NCI-H510A (cell line): ENCODE measurements at regions not wholly inside any gene's neighbourhood (a gene's known extent, or its start where the extent isn't known, plus 50 kb on each side); places are given as distances from the start of the nearest gene placed in this dataset.

Experiments used
- DNase-seq: peaks from one replicate; lab custom pipeline; 2025; lab: John Stamatoyannopoulos, UW

DNA sequence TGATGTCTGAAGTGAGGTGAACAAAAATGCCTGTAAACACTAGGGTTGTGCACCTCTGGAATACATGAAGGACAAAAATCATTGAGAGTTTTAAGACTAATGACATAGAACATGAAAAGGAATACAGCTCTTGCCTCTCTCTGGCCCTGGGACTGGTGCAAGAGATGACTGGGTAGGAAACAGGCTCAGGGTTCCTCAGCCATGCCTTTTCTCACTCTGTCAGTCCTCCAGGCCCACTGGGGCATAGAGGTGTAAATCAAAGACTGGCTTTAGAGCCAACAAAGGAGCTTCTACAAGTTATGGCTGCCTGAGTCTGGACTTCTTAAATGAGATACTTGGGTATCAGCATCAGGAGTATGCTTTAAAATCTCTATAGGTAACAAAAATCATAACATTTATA is 554.7 kb upstream of the KCNMB2 start:
- no peak for DNase-seq

DNA sequence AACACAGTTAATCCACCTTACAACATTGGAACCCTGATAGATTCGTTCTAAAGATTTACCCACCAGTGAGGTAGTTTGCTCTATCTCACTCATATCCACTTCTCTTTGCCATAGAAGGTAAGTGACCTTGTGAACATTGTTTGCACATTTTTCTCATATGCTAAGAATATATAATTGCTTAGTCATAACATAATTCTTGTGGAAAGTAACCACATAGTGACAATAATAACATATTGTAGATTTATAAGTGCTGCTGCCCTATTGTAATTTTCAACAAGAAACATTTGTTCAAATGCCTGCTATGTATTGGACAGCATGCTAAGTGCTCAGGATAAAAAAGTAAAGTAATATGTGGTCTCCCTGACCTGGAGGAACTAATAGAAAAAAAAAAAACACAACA is 554.2 kb upstream of the KCNMB2 start:
- no peak for DNase-seq

DNA sequence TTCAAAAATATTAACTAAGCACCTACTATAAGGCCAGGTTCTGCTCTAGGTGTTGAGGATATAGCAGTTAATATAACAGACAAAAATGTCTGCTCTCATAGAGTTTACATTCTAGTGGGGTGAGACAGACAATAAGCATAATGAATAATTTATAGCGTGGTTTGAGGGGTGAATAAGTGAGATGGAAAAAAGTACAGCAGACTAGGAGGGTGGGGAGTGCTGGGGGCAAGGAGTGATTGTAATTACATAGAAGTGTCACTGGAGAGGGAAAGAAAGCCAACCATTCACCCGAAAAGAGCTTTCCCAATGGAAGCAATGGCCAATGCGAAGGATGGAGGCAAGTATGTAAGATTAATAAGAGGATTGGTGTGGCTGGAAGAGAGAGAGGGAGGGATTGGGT is 552.9 kb upstream of the KCNMB2 start:
- no peak for DNase-seq

DNA sequence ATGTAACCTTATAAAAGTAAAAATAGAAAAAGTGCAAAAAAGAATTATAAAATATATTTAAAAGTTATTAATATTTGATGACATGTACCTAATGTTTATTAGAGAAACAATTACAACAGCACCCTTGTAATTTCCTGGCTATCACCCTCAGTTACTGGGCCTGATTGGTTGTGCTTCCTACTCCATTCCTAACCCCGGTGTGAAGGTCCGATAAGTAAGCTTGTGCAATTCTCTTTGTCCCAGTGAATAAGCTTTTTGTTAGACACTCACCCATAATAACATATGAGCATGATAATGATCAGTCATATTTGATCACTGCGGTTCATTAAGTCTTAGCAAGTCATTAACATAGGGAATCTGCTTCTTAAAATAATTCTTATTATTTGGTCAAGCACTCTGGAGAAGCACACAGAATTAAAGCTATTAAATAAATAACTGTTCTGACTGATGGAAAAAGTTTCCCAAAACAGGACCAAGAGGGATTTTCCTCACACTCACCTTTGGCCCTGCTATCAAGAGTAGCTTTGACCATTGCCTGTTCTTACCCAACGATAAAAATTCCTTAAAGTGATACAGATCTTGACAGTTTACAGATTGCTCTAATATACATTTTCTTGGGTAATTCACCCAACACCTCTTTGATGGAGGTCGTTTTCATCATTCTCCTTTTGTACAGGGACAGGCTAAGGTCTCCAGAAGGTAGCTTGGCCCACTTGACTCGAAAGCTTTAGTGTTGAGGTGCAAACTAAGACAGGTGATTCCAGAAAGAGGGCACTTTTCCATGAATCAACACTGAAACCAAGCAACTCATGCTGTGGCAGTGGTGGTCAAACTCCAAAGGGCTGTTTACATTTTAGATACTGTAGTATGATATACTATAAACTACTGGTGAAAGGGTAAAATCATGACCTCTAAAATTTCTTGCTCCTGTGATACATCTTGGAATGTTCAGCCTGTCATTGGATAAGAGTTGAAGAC is 543.0 kb upstream of the KCNMB2 start:
- no peak for DNase-seq

DNA sequence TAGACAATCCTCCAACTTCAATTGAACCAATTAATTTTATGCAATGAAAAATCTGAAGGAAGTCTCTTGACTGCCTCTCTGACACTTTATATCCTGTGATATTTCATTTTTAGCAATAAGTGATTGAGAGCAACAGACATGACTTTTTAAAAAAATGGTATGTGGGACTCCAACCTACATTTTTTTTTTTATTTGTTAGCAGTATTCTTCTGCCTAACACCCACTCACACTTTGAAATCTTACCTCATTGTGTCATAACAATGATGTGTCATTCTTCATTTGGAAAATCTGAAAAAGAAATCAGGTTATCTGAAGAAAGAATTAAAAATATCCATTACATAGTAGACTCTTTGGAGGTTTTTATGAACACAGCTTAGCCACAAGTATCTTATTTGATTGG is 541.3 kb upstream of the KCNMB2 start:
- DNase-seq, result no peak

DNA sequence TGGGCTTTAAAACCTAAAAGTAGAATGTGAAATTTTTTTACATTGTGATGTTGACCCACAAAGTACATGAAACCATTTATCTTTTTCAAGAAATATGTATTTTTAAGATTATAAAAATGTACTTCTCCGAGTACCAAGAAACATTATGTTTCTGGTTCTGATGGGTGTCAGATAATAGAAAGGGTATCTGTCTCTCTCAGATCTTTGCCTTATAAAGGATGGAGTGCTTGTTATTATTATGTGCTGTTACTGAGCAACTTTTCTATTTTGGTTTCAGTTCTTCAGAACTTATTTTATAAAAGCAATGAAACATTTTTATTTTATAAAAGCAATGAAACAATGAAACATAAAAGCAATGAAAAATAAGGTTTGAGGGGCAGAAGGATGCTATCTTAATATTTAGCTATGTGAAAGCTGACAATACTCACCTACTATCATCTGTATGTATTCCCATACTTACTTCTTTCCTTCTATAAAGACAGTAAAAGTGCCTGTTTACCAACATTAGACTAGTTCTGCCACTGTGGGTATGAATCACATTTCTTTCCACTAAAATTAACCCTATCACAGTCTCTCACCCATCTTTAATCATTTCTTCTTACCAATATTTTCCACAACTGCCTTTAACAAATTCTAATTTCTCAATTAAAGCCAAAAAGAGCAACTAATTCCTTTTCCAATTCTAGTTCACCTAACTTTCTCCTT is 540.7 kb upstream of the KCNMB2 start:
- no peak for DNase-seq

DNA sequence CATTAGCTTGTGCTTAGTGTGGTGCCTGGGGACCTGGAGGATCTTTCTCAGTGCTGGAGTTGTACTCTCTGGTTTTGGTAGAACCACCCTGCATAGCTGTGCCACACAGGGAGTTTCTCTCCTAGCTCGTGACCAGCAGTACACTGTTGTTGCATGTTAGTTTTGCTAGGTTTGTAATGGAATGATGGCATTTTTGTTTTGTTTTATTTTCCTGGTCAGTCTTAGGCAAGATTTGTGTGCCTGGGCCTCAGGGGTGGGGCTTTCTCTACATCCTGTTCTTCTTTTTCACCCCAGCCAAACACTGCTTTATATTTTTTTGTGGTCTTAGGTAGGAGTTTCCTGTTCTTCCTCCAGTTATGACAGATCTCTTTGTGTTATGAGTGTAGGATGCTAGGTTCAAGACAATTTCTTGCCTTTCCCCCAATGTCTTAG is 534.5 kb upstream of the KCNMB2 start:
- DNase-seq, result no peak

DNA sequence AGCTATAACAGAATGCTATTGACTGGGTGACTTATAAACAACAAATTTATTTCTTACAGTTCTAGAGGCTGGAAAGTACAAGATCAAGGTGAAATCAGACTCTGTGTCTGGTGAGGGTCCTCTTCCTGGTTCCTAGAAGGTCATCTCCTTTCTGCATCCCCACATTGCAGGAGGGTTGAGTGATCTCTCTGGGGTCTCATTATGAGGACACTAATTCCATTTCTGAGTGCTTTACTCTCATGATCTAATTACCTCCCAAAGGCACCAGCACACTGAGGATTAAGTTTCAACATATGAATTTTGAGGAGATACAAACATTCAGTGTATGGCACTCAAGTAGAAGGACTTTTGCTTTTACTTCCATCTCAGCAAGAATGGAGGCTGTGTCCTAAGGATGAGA is 534.1 kb upstream of the KCNMB2 start:
- no peak for DNase-seq

DNA sequence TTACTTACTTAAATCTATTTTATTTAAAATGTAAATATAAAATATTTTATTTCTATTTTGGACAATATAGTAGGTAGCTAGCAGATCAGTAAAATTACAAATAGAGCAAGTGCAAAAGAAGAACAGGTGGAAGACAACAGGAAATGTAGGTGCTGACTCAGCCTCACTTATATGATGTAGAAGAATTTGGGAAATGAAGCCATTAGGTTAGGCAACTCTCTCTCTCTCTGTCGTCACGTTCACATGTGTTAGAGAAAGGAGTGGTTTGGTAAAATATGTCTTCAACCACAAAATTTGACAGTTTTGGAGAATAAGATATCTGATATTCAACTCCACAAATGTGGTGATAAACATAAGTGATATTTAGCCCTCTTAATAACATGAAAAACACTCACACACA is 532.5 kb upstream of the KCNMB2 start:
- DNase-seq, result no peak

DNA sequence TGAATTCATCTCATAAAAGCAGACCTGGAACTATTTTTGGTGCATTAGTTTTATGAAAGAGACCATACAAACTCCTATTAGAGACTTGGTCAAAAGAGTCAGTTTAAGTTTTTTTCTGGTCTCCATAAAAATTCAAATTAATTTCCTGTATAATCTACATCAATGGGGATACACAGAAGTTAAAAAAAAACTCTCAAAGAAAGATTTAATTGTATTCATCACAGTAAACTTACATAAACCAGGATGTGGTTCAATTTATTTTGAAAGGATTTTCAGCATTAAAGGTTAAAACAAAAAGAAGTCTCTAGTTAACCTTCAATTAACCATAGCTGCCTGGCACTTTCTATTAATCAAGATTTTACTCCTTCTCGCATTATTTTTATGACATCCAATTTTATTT is 530.3 kb upstream of the KCNMB2 start:
- no peak for DNase-seq

DNA sequence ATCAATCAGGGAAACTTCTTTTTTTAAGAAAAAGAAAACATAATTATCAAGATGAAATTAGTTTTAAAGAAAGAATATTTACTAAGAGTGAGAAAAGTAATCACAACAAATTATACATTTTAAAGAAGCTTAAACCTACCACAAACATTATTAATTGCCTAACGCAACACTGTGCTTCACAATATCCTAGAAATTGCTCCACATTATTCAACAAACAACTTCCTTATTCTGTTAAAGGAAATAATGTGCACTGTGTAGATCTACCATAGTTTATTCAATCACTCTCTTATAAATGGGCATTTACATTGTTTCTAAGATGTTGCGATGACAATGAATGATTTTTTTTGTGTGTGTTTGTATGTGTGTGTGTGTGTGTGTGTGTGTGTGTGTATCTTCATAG is 525.9 kb upstream of the KCNMB2 start:
- DNase-seq, result no peak

DNA sequence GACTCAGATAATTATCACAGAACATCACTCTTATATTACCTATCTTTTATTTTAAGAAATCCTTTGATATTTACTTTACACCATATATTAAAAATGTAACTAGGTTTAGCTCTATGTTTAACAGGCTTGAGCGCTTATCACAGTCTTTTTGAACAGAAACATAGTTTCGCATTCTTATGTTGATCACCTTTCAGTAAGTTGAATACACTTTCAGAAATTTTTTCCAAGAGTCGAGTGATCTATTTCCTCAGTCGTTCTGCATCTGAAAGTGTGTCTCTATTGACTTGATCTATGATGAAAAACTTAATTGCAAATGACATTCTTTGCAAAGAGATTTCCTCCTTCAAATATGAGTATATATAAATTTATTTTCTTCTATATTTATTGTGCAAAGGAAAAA is 516.6 kb upstream of the KCNMB2 start:
- no peak for DNase-seq

DNA sequence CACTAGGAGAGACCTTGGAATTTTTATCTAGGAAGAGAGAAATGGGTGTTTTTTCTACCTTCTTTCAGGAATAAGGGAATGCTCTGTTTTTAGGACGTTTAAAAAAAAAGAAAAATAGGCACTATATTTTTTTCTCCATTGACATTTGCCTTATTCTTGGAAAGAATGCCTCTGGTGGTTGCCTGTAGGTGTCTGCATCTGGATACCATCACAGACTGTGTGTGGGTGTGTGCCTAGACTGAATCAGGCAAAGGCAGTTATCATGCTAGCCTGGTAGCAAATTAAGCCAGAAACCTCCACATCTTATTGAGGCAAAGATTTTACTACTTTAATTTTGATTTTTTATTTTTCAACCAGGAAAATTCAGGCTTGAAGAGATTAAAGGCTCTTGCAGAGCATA is 513.6 kb upstream of the KCNMB2 start:
- DNase-seq, result no peak

DNA sequence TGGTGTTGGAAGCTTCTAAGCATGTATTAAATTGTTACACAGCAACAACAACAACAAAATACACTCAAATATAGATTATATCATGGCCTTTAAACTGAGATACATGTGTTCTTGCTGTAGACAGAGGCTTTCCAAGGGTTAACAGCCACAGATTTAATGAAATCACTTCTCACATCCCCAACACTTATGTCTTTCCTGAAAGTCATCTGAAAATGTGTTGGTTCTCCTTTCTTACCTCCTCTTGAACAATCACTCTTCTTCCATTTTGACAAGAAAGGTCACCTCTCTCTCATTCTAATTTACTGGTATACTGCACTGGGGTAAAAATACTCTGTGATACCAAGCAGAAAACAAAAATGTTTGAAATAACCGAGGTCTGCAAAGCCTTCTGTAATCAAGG is 507.3 kb upstream of the KCNMB2 start:
- no peak for DNase-seq

DNA sequence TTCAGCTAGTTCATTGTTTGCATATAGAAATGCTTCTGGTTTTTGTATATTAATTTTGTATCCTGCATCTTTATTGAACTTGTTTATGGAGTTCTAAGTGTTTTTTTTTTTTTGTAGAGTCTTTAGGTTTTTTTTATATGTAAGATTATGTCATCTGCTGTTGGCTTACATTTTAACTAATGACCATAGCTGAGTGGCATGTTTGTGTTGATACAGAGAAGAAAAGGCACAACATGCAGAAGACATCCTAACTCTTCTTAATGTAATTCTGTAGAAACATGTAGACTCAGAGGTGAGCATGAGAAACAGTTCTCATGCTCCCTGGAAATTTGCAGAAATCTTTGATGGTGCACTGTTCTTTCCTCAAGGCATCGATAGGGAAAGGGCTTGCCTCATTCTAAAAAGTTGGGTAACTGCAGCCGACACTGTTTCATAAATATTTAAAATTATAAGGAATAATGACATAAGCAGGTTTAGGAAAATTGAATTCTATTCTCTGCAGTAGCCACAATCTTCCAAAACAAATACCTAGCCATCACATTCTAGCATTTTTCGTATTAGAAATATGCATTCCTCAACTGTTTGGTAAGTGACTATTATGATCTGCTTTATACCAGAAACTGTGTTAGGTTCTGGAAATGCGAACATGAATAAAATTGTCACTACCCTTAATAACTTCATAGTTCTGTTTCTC is 499.6 kb upstream of the KCNMB2 start:
- DNase-seq, result no peak

DNA sequence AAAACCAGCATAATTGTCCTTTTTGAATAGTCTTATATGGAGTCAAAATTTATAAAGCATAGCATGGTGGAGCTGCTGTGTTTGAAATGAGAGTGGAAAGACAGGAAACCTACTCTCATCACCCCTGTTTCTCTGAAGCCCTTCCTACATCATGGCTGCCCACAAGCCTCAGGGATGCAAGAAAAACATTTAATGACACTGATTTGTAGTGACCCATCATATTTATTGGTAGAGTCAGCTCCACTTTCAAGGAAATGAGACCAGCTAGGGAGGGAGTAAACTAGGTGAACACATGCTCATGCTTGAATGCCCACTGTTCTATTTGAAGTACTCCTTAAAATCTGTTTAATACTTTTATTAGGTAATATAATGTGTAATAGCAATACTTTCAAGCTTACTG is 494.3 kb upstream of the KCNMB2 start:
- DNase-seq, result no peak

DNA sequence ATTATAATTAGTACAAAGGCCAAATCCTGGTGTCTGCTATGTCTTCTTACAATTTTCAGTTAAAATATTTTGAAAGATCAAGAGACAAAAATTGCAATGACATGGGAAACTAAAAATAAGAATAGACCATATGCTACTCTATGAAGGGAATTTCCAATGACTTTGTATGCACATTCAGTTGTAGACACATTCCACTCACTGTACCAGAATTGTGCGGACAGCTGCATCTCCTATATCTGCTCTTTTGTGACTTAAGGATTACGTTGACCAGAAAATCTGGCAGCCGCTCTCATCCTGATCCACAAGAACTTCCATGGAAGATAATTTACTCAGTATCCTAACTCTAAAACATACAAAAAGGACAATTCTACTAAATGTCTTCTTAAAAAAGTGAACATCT is 493.9 kb upstream of the KCNMB2 start:
- DNase-seq, result no peak

DNA sequence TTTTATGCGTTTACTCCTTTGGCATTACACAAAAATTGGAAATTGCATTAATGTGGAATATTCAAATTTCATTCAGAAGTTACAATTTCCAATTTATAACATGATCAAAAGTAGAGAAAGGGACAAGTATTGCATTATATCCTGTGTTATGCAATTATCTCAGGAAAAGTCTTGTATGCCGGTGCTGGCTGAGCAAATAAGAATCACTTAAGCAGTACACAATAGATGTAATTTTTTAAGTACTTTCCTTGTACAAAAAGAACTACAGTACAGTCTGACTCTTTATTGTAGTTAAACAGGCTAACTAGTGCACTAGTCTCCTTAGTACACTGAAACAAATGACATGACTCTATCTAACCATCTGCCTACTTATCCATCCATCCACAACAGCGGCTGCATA is 493.2 kb upstream of the KCNMB2 start:
- no peak for DNase-seq

DNA sequence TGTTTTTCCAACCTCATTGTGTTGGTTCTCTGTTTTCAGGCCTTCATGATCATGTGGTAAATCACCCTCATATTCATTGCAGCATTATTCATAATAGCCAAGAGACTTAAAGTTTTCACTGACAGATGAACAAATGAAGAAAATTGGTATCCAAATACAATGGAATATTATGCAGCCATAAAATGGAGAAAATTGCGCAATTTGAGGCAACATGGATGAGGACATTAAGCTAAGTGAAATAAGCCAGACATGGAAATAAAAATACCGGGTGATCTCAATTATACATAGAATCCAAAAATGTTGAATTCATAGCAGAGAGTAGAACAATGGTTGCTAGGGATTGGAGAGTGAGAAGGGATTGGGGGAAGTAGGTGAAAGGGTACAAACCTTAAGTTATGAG is 491.9 kb upstream of the KCNMB2 start:
- no peak for DNase-seq

DNA sequence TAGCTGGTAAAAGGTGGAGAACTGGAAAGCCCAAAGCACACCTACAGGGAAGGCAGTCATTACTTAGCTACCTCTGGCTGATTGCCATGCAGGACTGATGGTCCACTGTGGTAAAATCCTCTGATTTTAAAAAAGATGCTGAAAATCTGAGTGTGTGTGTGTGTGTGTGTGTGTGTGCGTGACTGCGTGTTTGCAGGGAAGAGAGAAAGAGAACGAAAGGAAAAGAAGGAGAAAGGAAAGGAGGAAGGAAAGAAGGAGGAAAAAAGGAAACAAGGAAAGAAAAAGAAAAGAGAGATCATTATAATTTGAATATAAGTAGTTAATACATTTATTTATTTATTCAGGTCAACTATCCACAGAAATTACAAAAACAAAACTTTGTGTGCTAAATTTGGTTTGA is 488.7 kb upstream of the KCNMB2 start:
- DNase-seq, result no peak

DNA sequence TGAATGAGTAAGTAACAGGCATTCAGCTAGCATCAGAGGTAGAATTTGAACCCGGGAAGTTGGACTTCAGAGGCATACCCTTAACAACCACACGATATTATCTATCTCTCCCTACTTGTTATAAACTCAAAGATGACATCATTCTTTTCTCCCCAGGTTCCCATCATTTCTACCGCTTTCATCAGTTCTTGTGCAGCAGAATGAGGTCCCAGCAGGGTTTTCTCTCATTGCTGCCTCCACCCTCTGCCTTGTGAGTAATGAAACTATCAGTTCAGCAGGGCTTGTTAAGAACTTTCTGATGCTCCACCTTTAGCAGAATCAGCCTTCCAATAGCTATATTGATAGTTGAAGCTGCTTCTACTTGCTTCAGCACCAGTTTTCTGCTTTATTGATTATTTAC is 487.5 kb upstream of the KCNMB2 start:
- DNase-seq, result no peak

DNA sequence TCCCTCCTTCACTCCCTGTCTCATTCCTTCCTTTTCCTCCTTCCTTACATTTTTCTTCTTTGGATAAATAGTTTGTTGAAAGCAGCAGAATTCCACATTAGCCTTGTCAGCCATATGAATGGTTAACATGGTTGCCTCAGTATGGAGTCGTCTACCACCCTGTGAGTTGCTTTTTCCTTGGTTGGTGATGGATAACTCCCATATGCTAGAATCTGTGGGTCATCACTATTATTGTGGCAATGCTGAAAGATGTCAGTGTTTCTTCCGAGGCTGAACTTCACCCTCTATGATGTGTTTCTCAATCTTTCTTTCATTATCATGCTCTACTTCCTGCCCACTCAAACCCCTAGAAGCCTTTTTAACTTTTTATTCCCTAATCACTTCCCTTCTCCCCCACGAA is 481.8 kb upstream of the KCNMB2 start:
- no peak for DNase-seq

DNA sequence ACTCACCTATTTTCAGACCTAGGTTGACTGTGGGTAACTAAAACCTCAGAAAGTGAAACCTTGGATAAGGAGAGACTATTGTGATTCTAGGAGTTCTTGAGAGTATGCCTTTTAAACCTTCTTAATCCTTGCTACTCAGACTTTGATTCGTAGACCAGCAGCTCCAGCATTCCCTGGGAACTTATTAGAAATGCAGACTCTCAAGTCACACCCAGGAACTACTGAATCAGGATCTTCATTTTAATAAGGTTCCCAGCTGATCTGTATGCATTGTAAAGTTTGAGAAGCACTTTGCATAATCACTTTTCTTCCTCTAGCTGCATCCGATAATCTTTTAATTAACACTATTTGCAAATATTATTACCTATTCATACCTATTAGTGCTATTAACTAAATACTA is 480.3 kb upstream of the KCNMB2 start:
- no peak for DNase-seq
